ENCODE measurements at regions not wholly inside any gene's neighbourhood (a gene's known extent, or its start where the extent isn't known, plus 50 kb on each side); places are given as distances from the start of the nearest gene placed in this dataset.

DNA sequence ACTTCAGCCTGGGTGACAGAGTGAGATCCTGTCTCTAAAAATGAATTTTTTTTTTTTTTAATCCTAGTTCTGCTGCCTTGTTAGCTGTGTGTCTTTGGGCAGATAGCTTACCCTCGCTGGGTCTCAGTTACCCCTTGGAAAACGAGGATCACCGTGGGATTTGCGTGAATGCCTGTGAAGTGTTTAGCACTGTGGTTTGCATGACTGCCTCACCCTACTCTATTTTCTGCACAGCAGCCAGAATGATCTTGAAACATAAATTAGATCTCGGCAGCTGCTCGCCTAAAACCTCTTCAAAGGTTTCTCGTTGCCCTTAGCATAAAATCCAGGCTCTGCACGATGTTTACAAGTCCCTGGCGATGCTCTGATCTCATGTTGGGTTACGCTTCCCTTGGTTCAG is 71.2 kb upstream of the GRIN2A start:
- H3K4me1 Mint-ChIP-seq = no peaks in the 10 kb centered on the region
- no peak overlapping the region for H3K27ac ChIP-seq (ENCODE audit: low read depth in 1 of 2, low read length in 2 of 2)
- H3K79me2 ChIP-seq (ENCODE audit: insufficient read depth, low read length) = no peaks in the 10 kb centered on the region
- H3K4me3 ChIP-seq (replicated peaks in 1 of 3; ENCODE audit: low read depth in 2 of 3, low read length in 3 of 3) = no peak overlapping the region
- intact Hi-C loops (cut with micrococcal nuclease) = no loop called here
- TF ChIP-seq, protein P1, sequence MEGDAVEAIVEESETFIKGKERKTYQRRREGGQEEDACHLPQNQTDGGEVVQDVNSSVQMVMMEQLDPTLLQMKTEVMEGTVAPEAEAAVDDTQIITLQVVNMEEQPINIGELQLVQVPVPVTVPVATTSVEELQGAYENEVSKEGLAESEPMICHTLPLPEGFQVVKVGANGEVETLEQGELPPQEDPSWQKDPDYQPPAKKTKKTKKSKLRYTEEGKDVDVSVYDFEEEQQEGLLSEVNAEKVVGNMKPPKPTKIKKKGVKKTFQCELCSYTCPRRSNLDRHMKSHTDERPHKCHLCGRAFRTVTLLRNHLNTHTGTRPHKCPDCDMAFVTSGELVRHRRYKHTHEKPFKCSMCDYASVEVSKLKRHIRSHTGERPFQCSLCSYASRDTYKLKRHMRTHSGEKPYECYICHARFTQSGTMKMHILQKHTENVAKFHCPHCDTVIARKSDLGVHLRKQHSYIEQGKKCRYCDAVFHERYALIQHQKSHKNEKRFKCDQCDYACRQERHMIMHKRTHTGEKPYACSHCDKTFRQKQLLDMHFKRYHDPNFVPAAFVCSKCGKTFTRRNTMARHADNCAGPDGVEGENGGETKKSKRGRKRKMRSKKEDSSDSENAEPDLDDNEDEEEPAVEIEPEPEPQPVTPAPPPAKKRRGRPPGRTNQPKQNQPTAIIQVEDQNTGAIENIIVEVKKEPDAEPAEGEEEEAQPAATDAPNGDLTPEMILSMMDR (IDR thresholded peaks at IDR 0.05) = no peak
- no peaks in the 10 kb centered on the region for H3K9me3 ChIP-seq (replicated peaks in 1 of 2; ENCODE audit: control insufficient read depth in 1 of 2, insufficient read depth in 1 of 2, low read length in 2 of 2)
- H3K4me1 ChIP-seq (ENCODE audit: control insufficient read depth in 1 of 2, insufficient read depth in 2 of 2, low read length in 2 of 2) = no peaks in the 10 kb centered on the region
- H3K4me2 ChIP-seq (replicated peaks; ENCODE audit: extremely low read depth, low read length, poor library complexity, severe bottlenecking) = no peak overlapping the region
- no peak overlapping the region for H3K9ac ChIP-seq (ENCODE audit: insufficient read depth, low read length, poor library complexity, severe bottlenecking)
- no peaks in the 10 kb centered on the region for H3K27me3 ChIP-seq (ENCODE audit: control insufficient read depth in 2 of 2, insufficient read depth in 2 of 2, low read length in 2 of 2)
- H2AFZ ChIP-seq (ENCODE audit: insufficient read depth, low read depth, low read length, poor library complexity, severe bottlenecking) = no peak overlapping the region
- WGBS (ENCODE audit: insufficient coverage) = 84% methylated on average over 7 of the region's 10 CpGs
- no peak overlapping the region for H3K4me3 Mint-ChIP-seq
- H3K36me3 ChIP-seq (replicated peaks in 1 of 2; ENCODE audit: control insufficient read depth in 1 of 2, insufficient read depth in 2 of 2, low read length in 2 of 2) = no peaks in the 10 kb centered on the region
- no peaks in the 10 kb centered on the region for H3K9me3 Mint-ChIP-seq
- peaks cover 3 to 9% (median 8%) of the 10 kb centered on the region in 3 donors for H3K27me3 Mint-ChIP-seq (ENCODE audit: low read depth in 3 of 3)
- H3K27ac Mint-ChIP-seq = no peak overlapping the region
- H4K20me1 ChIP-seq (ENCODE audit: insufficient read depth, low read length) = no peaks in the 10 kb centered on the region
- H3K36me3 Mint-ChIP-seq = no peaks in the 10 kb centered on the region
- no peak for DNase-seq

DNA sequence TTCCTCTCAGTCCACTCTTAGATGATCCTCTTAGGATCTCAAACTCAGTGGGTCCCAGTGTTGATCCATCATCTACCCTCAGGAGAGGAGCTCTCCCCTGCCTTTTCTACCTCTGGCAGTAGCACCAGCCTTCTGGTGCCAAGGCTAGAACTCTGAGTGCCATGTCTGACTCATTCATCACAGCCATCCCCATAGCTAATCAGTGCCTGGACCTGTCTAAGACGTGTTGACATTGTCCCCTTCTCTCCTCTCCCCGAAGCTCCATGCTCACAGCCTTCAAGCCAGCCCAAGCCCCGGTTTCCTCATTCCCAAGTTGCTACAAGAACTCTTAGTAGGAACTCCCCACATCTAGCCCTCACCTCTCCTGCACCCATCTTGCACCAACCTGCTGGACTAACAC is 73.5 kb upstream of the GRIN2A start:
- H3K79me2 ChIP-seq (ENCODE audit: insufficient read depth, low read length) = no peaks in the 10 kb centered on the region
- no peak for DNase-seq
- peak overlapping the region in 1 of 2 donors; percentile 3 for H3K4me3 Mint-ChIP-seq
- peaks cover 3 to 6% (median 3%) of the 10 kb centered on the region in 3 donors for H3K27me3 Mint-ChIP-seq (ENCODE audit: low read depth in 3 of 3)
- no peak overlapping the region for H3K4me3 ChIP-seq (replicated peaks in 1 of 3; ENCODE audit: low read depth in 2 of 3, low read length in 3 of 3)
- 94% methylated on average over 3 of the region's 3 CpGs for WGBS (ENCODE audit: insufficient coverage)
- no peak overlapping the region for H3K4me2 ChIP-seq (replicated peaks; ENCODE audit: extremely low read depth, low read length, poor library complexity, severe bottlenecking)
- no peak overlapping the region for H3K9ac ChIP-seq (ENCODE audit: insufficient read depth, low read length, poor library complexity, severe bottlenecking)
- H3K36me3 Mint-ChIP-seq = no peaks in the 10 kb centered on the region
- H3K27ac Mint-ChIP-seq = no peak overlapping the region
- H3K27me3 ChIP-seq (ENCODE audit: control insufficient read depth in 2 of 2, insufficient read depth in 2 of 2, low read length in 2 of 2) = no peaks in the 10 kb centered on the region
- no peak overlapping the region for H2AFZ ChIP-seq (ENCODE audit: insufficient read depth, low read depth, low read length, poor library complexity, severe bottlenecking)
- peaks cover 6% of the 10 kb centered on the region for H3K4me1 Mint-ChIP-seq
- H4K20me1 ChIP-seq (ENCODE audit: insufficient read depth, low read length) = no peaks in the 10 kb centered on the region
- no peaks in the 10 kb centered on the region for H3K36me3 ChIP-seq (replicated peaks in 1 of 2; ENCODE audit: control insufficient read depth in 1 of 2, insufficient read depth in 2 of 2, low read length in 2 of 2)
- no peaks in the 10 kb centered on the region for H3K9me3 Mint-ChIP-seq
- no peaks in the 10 kb centered on the region for H3K4me1 ChIP-seq (ENCODE audit: control insufficient read depth in 1 of 2, insufficient read depth in 2 of 2, low read length in 2 of 2)
- H3K27ac ChIP-seq (ENCODE audit: low read depth in 1 of 2, low read length in 2 of 2) = no peak overlapping the region
- TF ChIP-seq, protein P1 (IDR thresholded peaks at IDR 0.05) = no peak
- H3K9me3 ChIP-seq (replicated peaks in 1 of 2; ENCODE audit: control insufficient read depth in 1 of 2, insufficient read depth in 1 of 2, low read length in 2 of 2) = no peaks in the 10 kb centered on the region
- intact Hi-C loops (cut with micrococcal nuclease) = loop anchor here (1.0 to 5.0 kb wide), 5 partner anchors 253 to 662 kb away; no protein-coding TSS in a partner anchor

Data from CD14-positive monocyte (primary cell).